HG03378 (cell line): ENCODE measurements at regions not wholly inside any gene's neighbourhood (a gene's known extent, or its start where the extent isn't known, plus 50 kb on each side); places are given as distances from the start of the nearest gene placed in this dataset.
"Not testable (repeated sequence)": the region's sequence is repeated elsewhere in the genome, so short reads cannot be mapped to it uniquely, and the experiment has no call there.

Experiments
- ATAC-seq: cut with Tn5 transposase; IDR thresholded peaks from one replicate; pipeline ENCODE4 v1.9.1; 2021; ENCODE audit warnings: mild to moderate bottlenecking, moderate library complexity; ENCODE audit not compliant: unreplicated experiment

DNA sequence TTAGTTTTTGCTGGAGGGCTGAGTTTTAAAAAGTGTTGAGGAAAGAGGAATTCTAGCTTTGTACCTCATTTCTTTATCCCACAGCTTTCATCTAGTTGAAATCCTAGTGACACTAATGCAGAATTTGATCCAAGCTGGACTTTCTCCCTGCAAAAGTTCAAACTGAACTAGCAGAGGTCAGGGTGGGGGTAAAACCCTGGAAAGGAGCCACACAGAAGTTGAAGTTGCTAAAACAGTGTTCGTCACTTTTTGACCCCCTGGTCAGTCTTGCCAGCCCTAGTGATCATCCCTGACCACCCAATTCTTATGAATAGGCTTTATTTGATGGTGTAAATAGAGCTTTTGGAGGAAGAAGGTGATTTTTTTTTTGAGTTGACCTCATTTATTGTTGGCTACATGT lies 390.4 kb downstream of the TMEM38B start:
- no peak for ATAC-seq

DNA sequence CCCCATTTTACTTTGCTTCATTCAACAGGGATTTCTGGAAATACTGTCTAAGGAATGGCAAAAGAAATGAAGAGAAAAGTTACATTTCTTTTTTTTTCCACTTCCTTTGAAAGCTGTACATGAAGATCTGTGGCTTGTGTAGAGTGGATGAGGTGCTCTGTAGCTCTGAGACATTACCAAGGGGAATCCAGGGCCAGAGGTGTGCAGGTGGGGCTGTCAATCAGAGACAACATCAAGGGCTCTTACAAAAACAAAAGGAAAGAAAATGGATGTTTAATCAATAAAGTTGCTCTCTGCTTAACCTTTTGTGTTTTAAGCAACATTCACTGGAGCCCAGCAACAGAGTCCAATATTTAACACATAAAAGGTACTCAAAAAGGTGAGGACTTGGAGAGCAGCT lies 391.1 kb downstream of the TMEM38B start:
- ATAC-seq = no peak

DNA sequence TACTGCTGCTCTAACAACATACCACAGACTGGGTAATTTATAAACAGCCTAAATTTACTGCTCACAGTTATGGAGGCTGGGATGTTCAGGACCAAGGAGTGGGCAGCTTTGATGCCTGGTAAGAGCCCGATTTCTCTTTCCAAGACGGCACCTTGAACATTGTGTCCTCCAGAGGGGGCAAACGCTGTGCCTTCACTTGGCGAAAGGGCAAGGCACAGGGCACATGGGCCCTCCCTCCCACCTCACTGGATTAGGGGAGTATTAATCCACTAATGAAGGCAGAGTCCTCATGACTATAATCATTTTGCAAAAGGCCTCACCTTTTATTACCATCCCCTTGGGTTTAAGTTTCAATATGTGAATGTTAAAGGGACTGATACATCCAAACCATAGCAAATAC lies 397.7 kb downstream of the TMEM38B start:
- no peak for ATAC-seq

DNA sequence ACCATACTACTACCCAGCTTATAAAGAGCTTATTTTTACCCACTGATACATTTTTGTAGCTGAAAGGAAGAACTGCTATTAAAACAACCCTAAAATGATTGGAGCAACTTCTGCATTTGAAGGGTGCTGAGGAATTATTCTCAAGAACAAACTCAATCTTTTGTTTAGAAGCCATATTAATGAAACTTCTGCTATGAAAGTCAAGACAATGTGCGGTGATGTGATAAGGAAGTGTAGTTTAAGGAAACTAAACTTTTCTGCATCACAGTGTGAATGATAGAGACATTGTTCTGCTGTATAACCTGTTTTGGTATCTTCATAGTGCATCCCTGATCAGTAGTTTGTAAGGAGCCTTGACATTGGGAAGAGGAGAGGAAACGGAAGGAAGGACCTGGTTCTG lies 408.5 kb downstream of the TMEM38B start:
- ATAC-seq = no peak

DNA sequence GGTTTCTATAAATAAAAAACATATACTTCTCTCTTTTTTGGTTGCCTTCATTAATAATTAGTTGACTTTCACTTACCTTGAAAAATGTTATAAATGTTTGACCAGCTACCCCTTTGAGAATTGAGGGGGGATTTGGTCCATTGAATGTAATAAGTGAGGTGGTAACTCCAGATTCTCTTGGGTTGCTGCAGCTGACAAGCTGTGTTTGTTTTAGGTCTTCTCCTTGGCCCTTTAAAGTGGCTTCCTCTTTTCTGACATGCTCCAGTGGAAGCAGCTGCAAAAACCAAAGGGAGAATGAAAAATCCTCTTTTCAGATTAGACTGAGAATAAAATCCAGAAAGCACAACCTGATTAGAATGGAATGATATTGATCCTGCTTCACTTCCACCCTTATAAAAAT lies 410.5 kb downstream of the TMEM38B start:
- ATAC-seq = no peak

DNA sequence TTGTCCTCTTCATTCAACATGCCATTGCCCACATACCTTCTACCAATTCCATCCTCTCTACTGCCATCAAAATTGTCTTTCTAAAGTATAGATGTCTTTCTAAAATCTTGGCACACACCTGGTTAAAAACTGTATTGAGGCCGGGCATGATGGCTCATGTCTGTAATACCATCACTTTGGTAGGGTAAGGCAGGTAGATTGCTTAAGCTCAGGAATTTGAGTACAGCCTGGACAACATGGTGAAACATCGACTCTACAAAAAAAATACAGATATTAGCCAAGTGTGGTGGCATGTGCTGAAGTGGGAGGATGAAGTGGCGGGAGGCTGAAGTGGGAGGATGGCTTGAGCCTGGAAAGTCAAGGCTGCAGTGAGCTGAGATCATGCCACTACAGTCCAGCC lies 412.1 kb downstream of the TMEM38B start:
- no peak for ATAC-seq

DNA sequence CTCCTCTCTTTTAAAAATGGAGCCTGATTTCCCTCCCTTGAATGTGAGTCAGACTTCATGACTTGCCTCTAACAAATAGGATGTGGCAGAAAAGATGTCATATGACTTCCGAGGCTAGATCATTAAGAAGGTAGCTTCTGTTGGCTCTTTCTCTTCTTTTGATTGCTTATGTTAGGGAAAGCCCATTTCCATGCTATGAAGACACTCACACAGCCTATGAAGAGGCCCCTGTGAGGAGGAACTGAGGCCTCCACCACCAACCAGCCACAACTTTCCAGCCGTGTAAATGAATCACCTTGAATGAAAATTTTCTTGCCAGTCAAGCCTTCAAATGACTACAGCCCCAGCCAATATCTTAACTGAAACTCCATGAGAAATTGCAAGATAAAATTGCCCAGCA lies 413.4 kb downstream of the TMEM38B start:
- no peak for ATAC-seq

DNA sequence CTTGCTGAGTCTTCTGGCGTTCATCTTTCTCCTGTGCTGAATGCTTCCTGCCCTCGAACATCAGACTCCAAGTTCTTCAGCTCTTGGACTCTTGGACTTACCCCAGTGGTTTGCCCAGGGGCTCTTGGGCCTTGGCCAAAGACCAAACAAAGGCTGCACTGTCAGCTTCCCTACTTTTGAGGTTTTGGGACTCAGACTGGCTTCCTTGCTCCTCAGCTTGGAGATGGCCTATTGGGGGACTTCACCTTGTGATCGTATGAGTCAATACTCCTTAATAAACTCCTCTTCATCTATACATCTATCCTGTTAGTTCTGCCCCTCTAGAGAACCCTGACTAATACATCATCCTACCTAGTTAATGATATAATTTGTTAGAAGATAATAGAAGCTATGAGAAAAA lies 415.4 kb downstream of the TMEM38B start:
- not testable (repeated sequence) for ATAC-seq

DNA sequence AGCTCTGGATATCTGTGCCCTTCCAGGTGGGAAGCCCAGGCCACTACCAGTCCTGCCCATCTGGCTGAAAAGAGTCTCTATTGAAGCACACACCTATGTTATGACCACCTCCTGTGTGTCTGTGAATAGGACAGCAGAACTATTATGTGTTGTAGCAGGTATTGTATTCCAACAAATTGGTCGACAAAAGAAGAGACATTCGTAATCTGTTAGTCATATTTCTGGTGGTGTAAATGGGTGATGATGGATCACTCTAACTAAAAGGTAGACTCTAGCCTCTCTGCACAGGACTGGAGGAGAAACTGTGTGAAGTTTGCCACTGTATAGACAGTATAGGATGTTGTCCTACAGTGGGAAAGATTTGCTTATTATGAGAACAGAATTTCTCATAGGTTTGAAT lies 416.1 kb downstream of the TMEM38B start:
- no peak for ATAC-seq

DNA sequence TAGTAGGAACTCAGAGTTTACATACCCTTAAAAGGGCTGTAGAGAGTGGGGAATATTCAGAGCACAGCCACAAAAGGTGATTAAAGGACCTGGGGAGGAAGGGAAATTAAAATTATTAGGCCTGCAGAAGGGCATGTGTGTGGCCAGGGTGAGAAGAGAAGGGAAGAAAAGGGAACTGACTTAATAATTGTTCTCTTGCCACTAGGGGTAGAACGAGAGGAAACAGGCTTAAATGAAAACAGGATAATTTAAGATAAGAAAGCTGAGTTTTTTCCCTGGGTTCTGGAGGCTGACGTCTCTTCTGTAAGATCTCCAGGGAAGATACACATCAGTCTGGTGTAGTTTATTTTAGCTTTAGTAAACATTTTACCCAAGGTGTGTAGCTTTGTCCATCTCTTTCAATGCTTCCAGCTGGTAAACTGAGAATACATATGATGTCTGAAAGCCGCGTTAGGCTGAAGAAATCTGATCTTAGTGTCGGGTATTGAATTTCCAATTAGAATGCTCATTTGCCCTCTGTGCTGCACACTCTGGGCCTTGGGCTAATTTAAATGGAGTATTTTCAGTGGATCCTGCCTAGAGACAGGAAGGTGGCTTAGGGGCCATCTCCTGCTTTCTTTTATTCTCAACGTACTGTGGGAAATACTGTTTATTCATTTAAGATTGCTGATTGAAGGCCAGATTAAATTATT lies 416.8 kb downstream of the TMEM38B start:
- no peak for ATAC-seq

DNA sequence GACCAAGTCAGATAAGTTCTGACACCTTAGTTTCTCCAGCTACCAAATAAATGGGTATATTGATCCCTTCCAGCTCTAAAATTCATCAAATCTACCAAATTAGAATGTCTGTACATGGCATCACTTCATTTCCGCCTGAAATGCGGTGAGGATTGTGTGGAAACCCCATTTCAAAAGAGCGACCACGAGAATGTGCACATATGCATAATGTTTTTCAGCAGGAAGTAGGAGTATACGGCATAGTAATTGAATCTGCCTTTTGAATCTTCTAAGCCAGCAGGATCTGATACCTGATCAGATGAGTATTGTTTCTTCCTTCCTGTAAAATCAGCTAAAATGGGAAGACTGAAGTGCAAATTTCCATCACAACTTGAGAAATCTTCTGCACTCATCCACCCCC lies 418.6 kb downstream of the TMEM38B start:
- ATAC-seq = no peak

DNA sequence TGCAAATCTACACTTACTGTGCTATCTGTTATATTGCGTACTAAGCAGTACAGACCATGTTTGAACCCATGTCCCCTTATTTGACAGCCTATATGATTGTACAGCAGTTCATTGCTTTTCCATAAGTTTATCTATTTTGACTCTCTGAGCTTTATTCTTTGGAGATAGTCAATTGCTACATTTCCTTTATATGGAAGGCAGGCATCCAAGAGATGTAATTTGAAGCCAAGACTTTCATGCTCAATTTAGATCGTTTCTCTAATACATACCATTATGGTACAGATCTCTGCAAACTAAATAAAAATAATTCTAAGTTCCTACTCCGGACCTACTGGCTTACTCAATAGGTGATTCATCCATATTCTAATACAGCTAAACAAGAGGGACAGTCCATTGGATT lies 424.8 kb downstream of the TMEM38B start:
- no peak for ATAC-seq

DNA sequence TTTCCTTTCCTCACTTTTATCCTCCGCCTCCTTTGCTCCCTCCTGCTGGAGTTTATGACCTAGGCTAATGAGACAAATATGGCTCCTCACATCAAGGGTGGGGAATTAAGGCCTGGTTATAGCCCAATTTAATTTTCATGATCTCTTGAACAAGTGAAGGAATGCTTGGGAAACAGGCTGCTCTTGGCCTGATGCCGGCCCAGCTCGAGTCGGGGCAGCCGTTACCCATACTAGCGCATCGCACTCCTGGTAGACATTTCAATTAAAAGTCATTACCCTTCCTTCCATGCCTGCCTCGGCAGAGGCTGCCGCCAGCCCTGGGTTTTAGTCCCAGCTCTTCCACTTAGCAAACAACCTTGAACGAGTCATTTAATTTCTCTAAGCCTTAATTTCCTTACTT lies 425.7 kb downstream of the TMEM38B start:
- no peak for ATAC-seq

DNA sequence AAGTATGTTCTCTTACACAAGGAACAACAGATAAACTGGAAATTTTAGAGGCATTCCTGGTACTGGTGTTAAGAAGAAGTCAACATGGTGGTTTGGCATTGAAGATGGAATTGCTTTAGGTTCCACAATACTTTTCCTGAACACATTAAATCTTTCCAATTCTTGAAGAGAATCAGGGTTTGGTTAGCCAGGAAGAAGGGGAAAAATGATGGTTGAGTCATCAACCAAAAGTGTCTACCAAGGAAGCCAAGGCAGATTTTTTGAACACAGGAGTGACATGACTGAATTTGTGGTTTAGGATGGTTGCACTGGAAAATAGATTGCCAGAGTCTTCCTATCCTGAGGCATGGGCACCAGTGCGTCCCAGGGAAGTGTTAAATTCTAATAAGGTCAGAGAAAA lies 433.4 kb downstream of the TMEM38B start:
- no peak for ATAC-seq

DNA sequence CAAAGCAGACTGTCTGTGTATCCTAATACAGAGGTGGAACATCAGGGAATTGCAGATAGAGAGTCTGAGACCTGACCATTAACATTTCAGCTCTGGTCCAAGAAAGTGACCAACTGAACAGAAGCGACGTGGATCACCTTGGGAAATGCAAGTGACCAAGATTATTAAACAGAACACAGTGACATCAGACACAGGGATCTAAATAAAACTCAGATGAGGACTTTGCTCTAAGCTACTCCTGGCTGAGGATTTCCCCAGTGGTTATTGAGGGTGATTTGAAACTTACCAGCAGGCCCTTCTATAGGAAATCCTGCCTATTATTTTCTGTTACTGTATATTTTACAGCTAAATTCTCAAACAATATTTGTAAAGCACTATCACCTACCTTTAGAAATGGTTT lies 436.0 kb downstream of the TMEM38B start:
- ATAC-seq = no peak

DNA sequence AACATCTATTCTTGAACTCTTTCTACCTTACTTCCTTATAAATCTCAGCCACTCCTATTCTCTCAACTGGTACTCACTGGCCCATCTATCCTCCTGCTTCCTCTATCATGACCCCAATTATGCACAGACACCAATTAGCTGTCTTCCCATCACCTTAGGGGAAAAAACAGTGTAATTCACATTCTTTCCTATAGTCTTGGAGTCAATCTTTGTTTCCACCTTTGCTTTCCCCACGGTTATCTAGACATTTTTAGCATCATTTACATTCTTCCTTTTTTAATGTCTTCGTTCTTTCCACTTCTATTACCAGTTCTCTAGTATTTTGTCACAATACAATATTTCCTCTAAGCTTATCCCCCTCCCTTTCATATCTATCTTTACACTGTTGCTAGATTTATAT lies 449.4 kb downstream of the TMEM38B start:
- ATAC-seq = no peak

DNA sequence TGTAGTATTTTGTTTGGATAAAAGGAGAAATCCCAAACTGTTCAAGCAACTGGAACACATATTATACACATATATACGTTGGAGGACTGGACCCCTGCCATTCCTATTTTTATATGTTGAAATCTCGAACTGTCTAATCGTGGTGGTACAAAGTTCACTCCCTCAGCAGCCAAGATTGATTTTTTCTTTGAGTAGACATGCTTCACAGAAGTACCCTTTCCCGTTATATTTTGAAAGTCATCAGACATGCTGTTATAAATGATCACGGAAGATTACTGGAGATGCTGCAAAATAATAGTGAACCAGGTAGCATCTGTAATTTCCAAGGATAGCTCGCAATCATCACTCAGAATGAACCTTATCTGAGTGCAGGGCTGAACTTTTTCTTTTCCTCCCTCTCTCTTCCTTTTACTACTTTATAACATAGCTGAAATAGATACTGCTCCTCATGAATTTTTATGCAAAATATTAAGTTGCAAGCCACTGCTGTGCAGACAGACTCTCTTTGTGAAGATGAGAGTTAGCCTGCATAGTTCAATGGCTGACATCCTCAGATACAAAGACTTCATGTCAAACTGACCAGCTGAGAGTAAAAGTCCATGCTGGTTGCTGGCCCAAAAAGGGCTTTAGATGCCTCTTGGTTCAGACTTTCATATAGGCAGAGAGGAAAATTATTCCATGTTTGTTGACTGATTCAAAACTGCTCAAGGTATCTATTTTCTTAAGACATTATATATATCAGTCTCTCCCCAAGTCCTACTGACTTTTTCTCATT lies 451.9 kb downstream of the TMEM38B start:
- no peak for ATAC-seq

DNA sequence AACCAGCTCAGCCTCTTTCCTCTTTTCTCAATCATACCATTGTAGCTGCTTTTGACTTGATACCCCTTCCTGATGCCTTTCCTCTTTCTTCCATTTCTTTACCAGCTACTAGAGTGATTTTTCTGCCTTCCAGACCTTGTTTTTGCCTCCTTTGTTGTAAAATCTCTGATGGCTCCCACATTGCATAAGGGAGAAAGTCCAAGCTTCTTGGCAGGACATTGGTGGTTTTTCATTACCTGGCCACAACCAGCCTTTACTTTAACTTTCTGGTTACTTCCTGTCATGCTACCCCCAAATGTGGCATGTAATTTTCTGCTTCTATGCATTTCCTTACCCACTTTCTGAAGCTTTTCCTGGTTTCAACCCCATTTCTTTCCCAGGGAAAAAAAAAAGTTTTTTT lies 452.5 kb downstream of the TMEM38B start:
- ATAC-seq = no peak

DNA sequence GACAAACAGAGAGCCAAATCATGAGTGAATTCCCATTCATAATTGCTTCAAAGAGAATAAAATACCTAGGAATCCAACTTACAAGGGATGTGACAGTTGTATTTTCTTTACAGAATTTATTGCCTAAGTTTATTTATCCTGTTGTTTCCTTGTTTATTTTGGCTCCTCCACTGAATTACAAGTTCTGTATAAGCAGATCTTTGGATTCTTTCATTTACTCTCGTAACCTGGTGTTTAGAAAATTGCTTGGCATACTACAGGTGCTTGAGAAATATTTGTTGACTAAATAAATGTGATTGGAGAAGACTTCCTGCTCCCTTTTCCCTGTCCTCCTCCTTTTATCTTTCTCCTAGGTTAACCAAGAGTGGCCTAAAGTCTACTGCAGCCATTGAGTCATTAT lies 455.6 kb downstream of the TMEM38B start:
- no peak for ATAC-seq

DNA sequence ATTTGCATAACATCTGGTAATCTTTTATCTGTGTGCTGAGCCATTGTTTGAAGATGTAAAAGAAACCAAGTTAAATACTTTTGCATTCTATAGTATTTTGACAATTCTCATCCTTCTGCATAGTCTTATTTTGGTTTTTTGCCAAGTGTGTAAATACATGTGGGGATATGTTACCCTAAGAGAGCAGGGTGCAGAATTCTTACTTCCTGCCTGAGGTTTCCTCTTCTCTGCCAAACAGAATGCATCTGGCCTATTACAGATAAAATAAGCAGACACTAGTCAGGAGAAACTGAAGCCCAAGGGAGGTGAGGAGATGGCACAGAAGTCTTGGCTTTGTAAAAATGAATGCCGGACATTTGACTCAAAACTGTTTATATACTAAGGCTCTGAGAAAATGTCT lies 462.1 kb downstream of the TMEM38B start:
- ATAC-seq = no peak

DNA sequence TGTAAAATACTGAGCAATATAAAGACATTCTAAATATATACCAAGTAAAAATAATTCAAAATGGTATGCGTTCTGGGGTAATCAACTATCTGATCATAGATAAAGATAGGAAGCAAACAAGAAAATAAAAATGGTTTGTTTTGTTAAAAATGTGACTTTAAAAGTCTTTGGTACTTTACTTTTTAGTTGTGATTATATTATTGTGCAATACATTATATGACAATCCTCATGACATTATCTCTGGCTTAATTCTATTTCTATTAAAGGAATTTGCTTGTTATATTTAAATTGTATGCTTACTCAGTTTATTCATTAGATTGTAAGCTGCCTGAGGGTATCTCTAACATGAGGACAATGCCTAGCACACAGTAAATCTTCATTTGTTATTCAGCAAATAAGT lies 477.9 kb downstream of the TMEM38B start:
- ATAC-seq = no peak

DNA sequence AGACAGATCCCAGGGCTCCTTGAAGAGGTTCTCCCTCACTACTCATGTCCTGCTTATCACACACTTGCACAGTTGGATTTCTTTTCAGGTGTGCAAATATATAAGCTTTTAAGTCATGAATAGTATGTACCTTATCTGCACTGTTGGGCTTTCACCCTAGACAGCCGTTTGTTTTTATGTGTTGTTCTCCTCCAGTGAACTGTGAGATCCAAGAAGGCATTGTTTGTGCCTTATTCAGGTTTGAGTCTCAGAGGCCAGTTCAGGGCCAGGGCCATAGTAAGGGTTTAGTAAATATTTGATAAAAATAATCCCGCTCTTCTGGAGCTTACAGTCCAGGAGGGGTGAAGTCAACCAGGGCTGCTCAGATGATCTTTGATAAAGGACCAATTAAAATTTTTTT lies 480.0 kb downstream of the TMEM38B start:
- ATAC-seq = no peak

DNA sequence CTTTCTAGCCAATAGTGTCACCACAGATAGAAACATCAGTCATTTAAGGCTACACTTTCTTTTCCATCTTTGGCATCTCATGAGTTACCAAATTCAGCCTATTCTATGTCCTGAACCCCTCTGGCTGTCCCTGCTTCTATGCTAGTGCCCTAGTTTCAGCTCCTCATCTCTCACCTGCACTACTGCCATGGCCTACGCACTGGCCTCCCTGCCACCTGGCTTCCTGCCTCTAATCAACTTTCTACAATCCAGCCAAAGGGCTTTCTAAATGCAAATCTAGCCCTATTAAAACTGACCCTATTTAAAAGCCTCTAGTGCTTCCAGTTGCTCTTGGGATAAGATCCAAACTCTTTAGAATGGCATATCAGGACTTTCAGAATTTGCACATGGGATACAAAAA lies 482.9 kb downstream of the TMEM38B start:
- ATAC-seq = no peak
